ENCODE measurements at regions not wholly inside any gene's neighbourhood (a gene's known extent, or its start where the extent isn't known, plus 50 kb on each side); places are given as distances from the start of the nearest gene placed in this dataset.

DNA sequence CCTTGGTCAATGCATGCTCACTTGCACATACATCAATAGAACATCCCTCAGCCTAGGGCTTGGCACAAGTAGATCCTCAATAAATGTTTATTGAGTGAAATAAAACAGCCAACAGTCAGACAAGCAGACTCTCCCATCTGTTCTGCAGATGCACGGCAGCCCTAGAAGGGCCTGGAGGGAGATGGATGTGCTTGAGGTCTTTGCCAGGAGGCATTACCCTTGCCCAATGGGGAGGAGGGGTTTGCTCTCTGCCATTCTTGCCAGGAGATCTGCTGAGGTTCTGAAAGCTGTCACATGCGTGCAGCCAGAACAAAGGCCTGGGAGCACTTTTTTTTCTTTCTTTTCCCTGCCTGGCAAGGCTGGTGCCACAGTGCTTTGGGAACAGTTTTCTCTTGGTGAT lies 349.3 kb upstream of the THRB start:
- DNase-seq (ENCODE audit: low spot score) = no peak

DNA sequence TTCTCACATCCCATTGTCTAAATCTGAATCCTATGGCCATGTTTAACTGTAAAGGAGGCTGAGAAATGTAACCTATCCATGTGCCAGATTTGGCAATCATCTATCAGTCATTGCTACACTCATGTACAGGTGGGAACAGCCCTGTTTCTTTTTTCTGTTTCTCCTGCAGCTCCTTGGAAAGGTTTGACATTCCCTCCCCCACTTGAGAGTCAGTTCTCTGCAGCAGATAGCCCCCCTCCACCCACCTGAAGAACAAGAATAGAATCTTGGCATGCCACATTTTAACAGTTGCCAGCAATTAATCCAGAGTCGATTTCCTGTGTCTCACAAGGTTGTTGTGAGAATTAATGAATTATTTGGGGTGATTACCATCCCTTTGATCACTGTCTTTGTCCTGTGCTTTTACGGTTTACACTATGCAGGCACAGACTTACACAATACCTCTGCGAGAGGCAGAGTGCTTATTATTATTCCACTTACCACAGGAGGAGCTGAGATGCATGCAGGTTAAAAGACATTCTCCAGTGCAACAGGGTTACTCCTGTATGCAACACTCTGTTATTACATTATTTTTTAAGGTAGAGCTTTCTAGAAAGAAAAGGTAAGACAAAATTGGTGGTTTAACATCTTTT lies 351.0 kb upstream of the THRB start:
- no peak for DNase-seq (ENCODE audit: low spot score)

- DNase-seq (ENCODE audit: low spot score) = no peak
Observed at GRCh38 chr3:24846286-24846860, 351.7 kb upstream of the THRB start.

- no peak for DNase-seq (ENCODE audit: low spot score)
Observed at GRCh38 chr3:24850245-24850644, 355.6 kb upstream of the THRB start.

DNA sequence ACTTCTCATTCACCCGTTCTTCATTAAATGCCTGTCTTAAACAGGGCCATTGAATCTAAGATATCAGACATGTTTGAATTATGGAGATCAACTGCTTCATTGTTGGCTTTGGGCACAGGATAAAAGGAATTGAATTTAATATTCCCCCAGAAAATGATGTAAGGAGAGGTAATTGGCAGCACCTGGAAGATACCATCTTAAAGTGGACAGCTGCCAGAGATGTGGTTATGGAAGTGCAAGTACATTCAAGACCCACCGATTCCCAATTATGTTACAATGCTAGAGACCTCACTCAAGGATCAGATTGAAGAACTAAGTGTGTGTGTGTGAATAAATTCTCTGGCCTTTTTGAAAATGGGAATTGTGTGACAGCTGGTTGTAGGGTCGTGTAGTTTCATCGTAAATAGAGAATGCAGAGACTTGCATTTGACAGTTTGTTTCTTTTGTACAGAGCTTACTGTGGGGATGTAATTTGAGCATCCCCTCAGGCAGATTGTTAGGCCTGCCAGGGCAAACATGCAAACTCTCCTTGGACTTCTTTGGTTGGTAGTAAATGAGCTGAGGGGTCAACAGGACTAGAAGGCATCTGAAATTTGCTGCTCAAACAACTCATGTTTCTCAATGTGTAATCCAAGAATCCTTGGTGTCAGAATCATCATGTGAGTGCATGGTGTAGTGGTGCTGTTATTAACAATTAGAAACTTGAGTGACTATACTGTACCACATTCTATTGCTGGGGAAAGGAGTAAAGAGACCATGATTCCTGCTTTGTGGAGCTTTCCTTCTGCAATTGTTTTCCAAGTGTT lies 359.2 kb upstream of the THRB start:
- no peak for DNase-seq (ENCODE audit: low spot score)

DNA sequence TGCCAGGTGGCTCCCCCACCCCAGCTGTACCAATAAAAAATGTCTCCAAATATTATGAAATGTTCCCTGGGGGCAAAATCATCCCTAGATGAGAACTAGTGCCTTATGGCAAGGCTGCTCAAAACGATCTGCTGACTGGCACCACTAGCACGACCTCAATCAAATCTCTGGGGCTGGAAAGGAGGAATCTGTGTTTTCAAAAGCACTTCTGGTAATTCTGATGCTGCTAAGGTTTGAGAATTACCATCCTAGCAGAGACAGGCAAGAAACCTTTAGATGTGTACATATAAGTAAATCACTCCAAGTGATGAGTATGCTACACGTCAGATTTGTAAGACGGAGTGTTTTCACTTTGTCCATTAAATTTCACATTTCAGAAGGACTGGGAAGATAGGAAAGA lies 360.1 kb upstream of the THRB start:
- no peak for DNase-seq (ENCODE audit: low spot score)

DNA sequence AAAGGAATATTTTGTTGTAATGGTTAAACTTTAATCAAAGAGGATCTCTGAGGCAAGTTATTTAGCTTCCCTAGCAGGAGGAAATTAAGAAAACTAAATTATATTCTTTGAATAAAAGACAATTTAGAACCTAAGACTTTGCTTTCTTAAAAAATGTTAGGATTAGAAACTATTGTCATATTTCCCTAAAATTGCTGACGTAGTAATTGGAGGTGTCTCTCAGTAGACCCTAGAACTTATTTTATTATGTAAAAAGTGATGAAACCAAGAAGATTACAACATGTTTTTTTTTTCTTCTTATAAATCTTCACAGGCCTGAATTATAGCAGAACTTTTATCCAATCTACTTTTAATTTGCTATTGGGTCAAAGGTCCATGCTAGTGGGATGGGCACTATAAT lies 363.3 kb upstream of the THRB start:
- DNase-seq (ENCODE audit: low spot score) = no peak

GRCh38 chr3:24863215-24863614 lies 368.6 kb upstream of the THRB start:
- no peak for DNase-seq (ENCODE audit: low spot score)

DNA sequence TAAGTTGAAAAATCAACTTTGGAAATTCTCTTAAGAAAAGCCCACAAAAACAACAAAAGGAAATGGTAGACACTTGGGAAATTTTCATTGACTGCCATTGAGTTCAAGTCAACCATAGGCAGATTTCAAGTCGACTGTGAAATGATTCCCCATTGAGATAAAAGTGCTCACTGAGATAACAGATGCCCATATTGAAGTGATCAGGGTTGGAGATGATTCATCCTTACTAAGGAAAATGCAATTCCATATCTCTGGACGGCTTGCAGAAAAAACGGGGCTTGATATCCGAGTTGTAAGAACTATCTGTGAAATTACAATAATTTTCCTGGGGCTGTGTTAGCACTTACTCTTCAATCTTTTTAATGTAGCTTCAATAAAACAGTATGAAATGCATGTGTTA lies 373.1 kb upstream of the THRB start:
- DNase-seq (ENCODE audit: low spot score) = no peak

- DNase-seq (ENCODE audit: low spot score) = no peak
Observed at GRCh38 chr3:24881239-24881638, 386.6 kb upstream of the THRB start.

GRCh38 chr3:24886501-24886900 lies 391.9 kb upstream of the THRB start:
- DNase-seq (ENCODE audit: low spot score) = no peak

DNA sequence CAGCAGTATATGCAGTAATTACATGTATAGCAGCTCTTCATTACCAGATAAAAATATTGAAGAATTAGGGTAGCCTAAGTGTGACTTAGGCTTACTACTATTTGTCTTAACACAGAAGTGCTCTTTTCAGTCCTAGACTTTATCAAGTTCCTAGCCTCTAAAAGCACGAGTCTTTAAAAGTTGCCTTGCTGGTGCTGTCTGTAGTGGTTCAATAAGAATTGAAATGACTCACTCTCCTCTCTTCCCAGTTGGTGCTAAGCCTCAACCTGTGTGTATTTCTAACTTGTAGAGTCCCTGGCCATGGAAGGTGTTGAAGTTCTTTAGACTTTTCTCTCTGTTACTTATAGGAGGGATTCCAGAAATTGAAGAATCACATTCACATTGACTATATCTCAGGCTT lies 395.4 kb upstream of the THRB start:
- DNase-seq (ENCODE audit: low spot score) = no peak

- DNase-seq (ENCODE audit: low spot score) = no peak
Observed at GRCh38 chr3:24899373-24899772, 404.7 kb upstream of the THRB start.

GRCh38 chr3:24899901-24900603 lies 405.4 kb upstream of the THRB start:
- DNase-seq (ENCODE audit: low spot score) = no peak

DNA sequence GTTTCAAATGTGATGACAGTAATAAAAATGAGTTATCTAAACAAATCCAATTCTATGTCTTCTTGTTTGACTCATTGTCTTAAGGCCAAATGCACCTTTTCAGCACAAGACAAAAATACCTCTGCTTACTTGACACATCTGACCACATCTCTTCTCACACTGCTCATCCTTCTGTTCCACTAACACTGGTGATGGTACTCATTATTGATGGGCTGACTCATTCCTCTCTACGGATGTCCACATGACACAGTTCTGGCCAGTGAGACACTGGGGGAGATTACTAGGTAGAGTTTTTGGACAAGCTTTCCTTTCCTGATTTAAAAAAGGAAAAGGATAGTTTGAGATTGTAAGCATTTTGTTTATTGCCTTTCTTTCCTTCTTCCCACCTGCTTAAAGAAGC lies 410.6 kb upstream of the THRB start:
- no peak for DNase-seq (ENCODE audit: low spot score)

DNA sequence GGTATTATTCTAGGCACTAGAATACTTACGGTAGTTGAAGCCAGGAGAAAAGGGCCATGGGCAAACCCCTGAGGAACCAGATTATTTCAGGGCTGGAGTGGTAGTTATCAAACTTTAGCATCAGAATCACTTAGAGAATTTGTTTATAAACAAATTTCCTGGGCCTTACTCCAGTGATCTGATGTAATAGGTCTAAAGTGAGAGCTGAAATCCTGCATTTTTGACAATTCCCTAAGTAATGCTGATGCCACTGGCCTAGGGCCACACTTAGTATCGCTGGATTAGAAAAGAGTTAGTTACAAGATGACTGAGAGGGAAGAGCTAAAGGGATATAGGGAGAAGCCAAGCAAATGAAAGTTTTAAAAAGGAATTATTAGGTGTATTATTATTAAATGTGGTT lies 412.5 kb upstream of the THRB start:
- no peak for DNase-seq (ENCODE audit: low spot score)

DNA sequence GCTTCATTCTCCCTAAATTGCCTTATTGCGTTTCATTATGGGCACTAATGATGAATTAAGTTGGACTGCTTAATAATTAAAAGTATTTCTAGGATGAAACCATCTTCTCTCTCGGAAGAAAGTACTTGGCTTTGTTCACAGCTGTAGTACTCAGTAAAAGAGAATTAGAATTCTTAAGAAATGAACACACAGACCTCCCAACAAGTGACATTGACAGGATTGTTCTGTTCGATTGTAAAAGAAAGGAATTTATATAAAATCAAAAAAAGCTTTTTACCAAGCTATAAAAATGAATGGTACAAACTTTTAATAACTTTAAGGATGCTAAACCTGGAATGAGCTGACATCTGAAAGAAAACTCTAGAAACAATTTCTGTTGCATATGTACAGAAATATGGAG lies 416.4 kb upstream of the THRB start:
- no peak for DNase-seq (ENCODE audit: low spot score)

DNA sequence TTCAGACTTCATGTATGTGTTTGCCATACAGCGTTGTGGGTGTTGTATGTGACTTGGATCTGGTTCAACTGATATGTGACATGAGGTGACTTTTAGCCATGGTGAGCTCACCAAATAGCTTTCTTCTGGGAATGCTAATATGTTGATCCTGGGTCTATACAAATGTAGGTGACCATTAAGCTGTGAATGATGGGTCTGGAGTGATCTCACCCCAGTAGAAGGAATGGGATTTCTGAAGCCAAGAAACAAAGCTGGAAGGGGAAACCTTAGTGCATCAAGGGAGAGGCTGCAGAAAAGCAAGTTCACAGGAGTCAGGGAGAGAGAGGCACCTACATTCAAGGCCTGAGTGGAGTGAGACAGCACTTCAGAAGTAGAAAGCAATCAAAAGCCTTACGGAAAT lies 421.0 kb upstream of the THRB start:
- no peak for DNase-seq (ENCODE audit: low spot score)

- DNase-seq (ENCODE audit: low spot score) = no peak
Observed at GRCh38 chr3:24917908-24918307, 423.3 kb upstream of the THRB start.

DNA sequence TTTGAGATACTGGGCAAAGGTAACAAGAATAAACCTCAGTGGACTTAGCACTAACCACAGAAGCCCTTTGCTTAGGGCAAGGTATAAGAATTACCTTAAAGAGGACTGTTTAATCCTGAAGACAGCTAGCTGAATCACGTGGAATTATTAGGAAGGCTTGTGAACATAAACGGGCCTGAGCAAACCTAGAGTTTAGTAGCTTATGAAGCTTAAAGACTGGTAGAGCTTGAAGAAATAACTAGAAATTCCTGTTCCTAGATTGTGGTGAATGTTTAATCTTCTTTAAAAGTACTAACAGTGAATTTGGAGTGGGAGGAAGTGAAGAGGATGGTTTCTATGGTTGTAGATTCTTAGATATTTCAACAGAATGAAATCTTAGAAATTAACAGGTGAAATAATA lies 428.9 kb upstream of the THRB start:
- DNase-seq (ENCODE audit: low spot score) = no peak

DNA sequence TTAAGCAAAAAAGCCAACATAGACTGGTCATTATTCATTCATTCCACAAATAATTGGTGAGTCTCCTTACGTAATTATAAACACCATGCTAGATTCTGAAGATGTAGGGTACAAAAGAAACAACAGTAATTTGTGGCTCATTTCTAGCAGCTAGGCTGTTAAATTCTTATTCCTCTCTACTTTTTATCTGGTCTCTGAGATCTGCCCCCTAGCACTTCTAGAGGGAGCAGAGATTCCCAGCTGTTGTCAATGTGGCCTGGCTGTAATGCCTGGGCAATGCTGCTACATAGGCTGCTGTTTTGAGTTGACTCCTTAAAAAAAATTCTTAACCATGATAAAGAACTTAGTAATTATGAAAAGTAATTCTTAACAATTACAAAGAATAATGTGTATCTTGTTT lies 434.9 kb upstream of the THRB start:
- no peak for DNase-seq (ENCODE audit: low spot score)

DNA sequence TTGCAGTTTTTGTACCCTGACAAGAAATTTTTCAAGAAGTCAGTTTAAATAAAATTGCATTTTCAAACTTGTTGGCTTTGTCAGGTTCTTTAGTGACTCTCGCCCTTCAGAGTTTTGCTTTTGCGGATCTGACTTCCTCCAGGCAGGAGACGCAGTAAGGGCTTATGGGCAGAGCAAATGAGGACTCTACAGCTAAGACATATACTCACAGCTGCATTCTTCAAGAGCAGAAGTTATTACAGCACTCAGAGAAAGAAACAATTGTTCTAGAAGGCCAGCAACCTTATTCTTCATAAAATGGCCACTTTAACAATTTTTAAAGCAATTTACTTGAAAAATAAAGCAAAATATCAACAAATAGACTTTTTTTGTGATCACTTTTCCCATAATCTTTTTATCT lies 438.8 kb upstream of the THRB start:
- DNase-seq (ENCODE audit: low spot score) = no peak

- DNase-seq (ENCODE audit: low spot score) = no peak
Observed at GRCh38 chr3:24936574-24936973, 441.9 kb upstream of the THRB start.

All from RKO (cell line).